ENCODE measurements at regions not wholly inside any gene's neighbourhood (a gene's known extent, or its start where the extent isn't known, plus 50 kb on each side); places are given as distances from the start of the nearest gene placed in this dataset.

DNA sequence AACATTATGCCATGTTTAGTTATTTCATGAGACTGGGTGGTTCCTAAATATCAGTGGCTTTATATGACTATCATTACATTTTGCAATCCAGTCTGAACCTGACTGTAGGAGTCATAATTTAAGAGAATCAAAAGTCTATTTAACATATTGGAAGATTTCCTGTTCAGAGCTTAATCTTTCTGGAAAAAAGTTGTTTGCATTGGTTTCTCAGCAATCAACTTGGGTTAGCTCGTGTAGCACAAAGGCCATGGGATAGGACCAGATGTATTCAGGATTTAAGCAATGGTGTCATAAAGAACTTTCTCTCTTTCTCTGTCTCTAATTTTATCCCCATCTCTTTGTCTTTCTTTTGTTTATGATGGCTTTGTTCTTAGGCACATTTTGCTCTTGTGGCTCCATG, 296.0 kb upstream of the KCNN2 start:
- Histone ChIP-seq H3K9ac (ENCODE audit: low read length) (no peak overlapping the region), H4K20me1 (ENCODE audit: insufficient read depth, low read length) (no peaks in the 10 kb centered on the region), H3K27ac (ENCODE audit: low read length) (no peak overlapping the region), H3K4me1 (ENCODE audit: low read length) (no peaks in the 10 kb centered on the region), H3K9me3 (ENCODE audit: insufficient read depth, low read length) (no peaks in the 10 kb centered on the region), H3K36me3 (replicated peaks; ENCODE audit: low read depth, low read length) (no peaks in the 10 kb centered on the region), H3K4me3 (ENCODE audit: low read length) (no peak overlapping the region), H2AFZ (ENCODE audit: low read depth, low read length) (no peak overlapping the region), H3K27me3 (ENCODE audit: low read depth, low read length) (no peaks in the 10 kb centered on the region), H3K4me2 (ENCODE audit: low read length) (no peak overlapping the region), H3K79me2 (ENCODE audit: low read length) (no peaks in the 10 kb centered on the region)
- TF ChIP-seq, protein P1, sequence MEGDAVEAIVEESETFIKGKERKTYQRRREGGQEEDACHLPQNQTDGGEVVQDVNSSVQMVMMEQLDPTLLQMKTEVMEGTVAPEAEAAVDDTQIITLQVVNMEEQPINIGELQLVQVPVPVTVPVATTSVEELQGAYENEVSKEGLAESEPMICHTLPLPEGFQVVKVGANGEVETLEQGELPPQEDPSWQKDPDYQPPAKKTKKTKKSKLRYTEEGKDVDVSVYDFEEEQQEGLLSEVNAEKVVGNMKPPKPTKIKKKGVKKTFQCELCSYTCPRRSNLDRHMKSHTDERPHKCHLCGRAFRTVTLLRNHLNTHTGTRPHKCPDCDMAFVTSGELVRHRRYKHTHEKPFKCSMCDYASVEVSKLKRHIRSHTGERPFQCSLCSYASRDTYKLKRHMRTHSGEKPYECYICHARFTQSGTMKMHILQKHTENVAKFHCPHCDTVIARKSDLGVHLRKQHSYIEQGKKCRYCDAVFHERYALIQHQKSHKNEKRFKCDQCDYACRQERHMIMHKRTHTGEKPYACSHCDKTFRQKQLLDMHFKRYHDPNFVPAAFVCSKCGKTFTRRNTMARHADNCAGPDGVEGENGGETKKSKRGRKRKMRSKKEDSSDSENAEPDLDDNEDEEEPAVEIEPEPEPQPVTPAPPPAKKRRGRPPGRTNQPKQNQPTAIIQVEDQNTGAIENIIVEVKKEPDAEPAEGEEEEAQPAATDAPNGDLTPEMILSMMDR (IDR thresholded peaks at IDR 0.05; ENCODE audit: low read depth, low read length): no peak
- no peak for TF ChIP-seq EZH2phosphoT487 (IDR thresholded peaks at IDR 0.05; ENCODE audit: low read depth)

DNA sequence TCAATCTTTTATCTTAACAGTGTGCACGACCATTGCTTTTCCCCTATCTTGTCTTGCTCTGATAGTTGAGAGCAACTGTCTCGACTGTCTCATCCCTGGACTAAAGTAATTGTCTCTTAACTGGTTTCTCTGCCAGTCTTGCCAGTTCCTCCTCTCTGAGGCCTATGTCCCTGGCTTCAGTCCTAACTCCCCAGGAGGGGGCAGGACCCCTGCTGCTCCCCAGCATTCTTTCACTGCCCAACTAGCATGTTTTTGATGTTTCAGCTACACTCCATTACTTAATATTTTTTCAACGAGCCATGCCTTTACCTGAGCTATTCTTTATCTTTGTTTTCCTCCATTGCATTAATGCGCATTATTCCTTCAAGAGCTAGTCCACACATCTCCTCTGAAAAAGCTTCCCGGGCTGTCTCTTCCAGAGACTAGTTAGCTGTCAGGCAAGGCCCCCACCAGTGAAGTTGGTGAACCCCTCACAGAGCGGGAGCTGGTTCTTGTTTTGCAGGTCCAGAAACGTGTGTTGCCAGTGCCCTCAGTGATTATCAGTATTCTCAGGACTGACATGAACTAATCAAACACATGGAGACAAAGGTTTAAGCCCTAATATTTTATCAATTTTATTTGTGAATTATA, 291.7 kb upstream of the KCNN2 start:
- H3K27ac ChIP-seq (ENCODE audit: low read length): no peak overlapping the region
- TF ChIP-seq, protein P1 (IDR thresholded peaks at IDR 0.05; ENCODE audit: low read depth, low read length): no peak
- no peak for TF ChIP-seq EZH2phosphoT487 (IDR thresholded peaks at IDR 0.05; ENCODE audit: low read depth)
- H3K9me3 ChIP-seq (ENCODE audit: insufficient read depth, low read length): no peaks in the 10 kb centered on the region
- H3K79me2 ChIP-seq (ENCODE audit: low read length): no peaks in the 10 kb centered on the region
- H3K36me3 ChIP-seq (replicated peaks; ENCODE audit: low read depth, low read length): no peaks in the 10 kb centered on the region
- no peak overlapping the region for H3K4me3 ChIP-seq (ENCODE audit: low read length)
- H4K20me1 ChIP-seq (ENCODE audit: insufficient read depth, low read length): no peaks in the 10 kb centered on the region
- no peak overlapping the region for H3K9ac ChIP-seq (ENCODE audit: low read length)
- no peak overlapping the region for H2AFZ ChIP-seq (ENCODE audit: low read depth, low read length)
- H3K4me1 ChIP-seq (ENCODE audit: low read length): no peaks in the 10 kb centered on the region
- no peaks in the 10 kb centered on the region for H3K27me3 ChIP-seq (ENCODE audit: low read depth, low read length)
- H3K4me2 ChIP-seq (ENCODE audit: low read length): no peak overlapping the region

DNA sequence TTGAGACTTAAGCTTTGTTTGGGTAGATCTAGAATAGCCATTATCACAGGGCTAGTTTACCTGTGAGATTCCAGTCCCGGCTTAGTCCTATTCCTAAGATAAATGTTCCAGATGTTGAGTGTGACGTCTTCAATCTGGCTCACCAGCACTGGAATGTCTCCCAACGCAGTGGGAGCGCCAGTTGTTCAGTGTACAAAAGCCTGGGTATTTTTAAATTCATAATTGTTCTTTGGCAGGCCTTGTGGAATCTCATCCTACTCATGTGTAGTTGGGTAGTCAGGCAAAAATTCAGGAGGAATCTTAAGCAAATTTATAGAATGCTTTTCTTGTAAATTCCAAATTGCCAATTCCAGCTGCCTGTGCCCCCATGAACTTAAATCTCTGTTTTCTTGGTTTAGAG, 272.6 kb upstream of the KCNN2 start:
- H2AFZ ChIP-seq (ENCODE audit: low read depth, low read length): no peak overlapping the region
- no peak overlapping the region for H3K4me2 ChIP-seq (ENCODE audit: low read length)
- no peak overlapping the region for H3K9ac ChIP-seq (ENCODE audit: low read length)
- H3K4me1 ChIP-seq (ENCODE audit: low read length): no peaks in the 10 kb centered on the region
- TF ChIP-seq EZH2phosphoT487 (IDR thresholded peaks at IDR 0.05; ENCODE audit: low read depth): no peak
- TF ChIP-seq, protein P1 (IDR thresholded peaks at IDR 0.05; ENCODE audit: low read depth, low read length): no peak
- no peaks in the 10 kb centered on the region for H3K79me2 ChIP-seq (ENCODE audit: low read length)
- H4K20me1 ChIP-seq (ENCODE audit: insufficient read depth, low read length): no peaks in the 10 kb centered on the region
- H3K36me3 ChIP-seq (replicated peaks; ENCODE audit: low read depth, low read length): no peaks in the 10 kb centered on the region
- no peaks in the 10 kb centered on the region for H3K27me3 ChIP-seq (ENCODE audit: low read depth, low read length)
- no peak overlapping the region for H3K27ac ChIP-seq (ENCODE audit: low read length)
- H3K9me3 ChIP-seq (ENCODE audit: insufficient read depth, low read length): no peaks in the 10 kb centered on the region
- no peak overlapping the region for H3K4me3 ChIP-seq (ENCODE audit: low read length)

DNA sequence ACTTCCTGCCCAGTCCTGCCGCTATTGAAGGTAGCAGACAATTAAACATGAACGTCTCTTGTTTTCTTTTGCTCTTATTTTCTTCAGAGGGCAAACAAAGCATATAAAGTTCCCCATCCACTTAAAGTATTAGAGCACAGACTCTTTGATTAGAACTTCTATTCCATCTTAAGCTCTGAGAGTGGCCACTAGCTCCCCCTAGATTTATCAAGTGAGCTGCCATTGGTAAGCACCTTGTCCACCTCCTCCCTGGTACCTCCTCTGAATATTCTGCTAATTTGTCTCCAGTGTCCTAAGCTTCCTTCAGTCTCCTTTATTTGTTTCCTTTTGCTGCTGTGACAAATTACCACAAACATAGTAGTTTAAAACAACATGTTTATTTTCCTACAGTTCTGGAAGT, 264.3 kb upstream of the KCNN2 start:
- H3K9me3 ChIP-seq (ENCODE audit: insufficient read depth, low read length): no peaks in the 10 kb centered on the region
- TF ChIP-seq EZH2phosphoT487 (IDR thresholded peaks at IDR 0.05; ENCODE audit: low read depth): no peak
- TF ChIP-seq, protein P1 (IDR thresholded peaks at IDR 0.05; ENCODE audit: low read depth, low read length): no peak
- no peaks in the 10 kb centered on the region for H4K20me1 ChIP-seq (ENCODE audit: insufficient read depth, low read length)
- peaks cover 3% of the 10 kb centered on the region; the same call in 1 of the 2 replicates for H3K4me1 ChIP-seq (ENCODE audit: low read length)
- H2AFZ ChIP-seq (ENCODE audit: low read depth, low read length): no peak overlapping the region
- H3K36me3 ChIP-seq (replicated peaks; ENCODE audit: low read depth, low read length): no peaks in the 10 kb centered on the region
- H3K27me3 ChIP-seq (ENCODE audit: low read depth, low read length): no peaks in the 10 kb centered on the region
- H3K79me2 ChIP-seq (ENCODE audit: low read length): no peaks in the 10 kb centered on the region
- H3K4me2 ChIP-seq (ENCODE audit: low read length): no peak overlapping the region
- H3K4me3 ChIP-seq (ENCODE audit: low read length): no peak overlapping the region
- no peak overlapping the region for H3K27ac ChIP-seq (ENCODE audit: low read length)
- no peak overlapping the region for H3K9ac ChIP-seq (ENCODE audit: low read length)
